ENCODE measurements at regions not wholly inside any gene's neighbourhood (a gene's known extent, or its start where the extent isn't known, plus 50 kb on each side); places are given as distances from the start of the nearest gene placed in this dataset.
A peak's percentile ranks its signal among the peaks of the same experiment; 100 is the strongest.
"Not testable (repeated sequence)": the region's sequence is repeated elsewhere in the genome, so short reads cannot be mapped to it uniquely, and the experiment has no call there.

DNA sequence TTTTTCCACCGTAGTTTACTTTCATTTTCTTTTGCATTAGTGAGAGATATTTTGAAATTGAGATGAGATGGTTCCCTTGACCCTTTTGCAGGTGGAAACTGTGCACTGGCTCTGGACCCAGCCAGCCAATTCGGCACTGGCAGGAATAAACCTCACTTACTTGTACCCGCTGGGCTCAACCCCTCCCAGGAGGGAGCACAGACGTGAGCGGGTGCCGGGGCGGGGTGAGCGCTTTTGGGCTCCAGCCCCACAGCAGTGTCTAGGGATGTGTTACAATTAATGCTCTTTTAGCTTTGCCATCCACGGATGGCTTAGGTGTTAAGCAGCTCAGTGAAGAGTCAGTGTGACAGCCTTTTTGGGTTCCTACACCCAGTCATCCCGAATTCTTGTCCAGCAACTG is 766.1 kb upstream of the CHD1 start:
- no peak for DNase-seq

DNA sequence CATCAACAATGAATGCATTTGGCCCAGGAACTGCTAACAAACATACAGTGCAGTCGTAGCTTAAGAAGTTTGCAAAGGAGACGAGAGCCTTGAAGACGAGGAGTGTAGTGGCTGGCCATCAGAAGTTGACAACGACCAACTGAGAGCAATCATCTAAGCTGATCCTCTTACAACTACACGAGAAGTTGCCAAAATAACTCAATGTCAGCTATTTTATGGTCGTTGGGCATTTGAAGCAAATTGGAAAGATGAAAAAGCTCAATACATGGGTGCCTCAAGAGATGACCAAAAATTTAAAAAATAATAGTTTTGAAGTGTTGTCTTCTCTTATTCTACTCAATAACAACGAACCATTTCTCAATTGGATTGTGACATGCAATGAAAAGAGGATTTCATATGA is 757.7 kb upstream of the CHD1 start:
- DNase-seq, result no peak

DNA sequence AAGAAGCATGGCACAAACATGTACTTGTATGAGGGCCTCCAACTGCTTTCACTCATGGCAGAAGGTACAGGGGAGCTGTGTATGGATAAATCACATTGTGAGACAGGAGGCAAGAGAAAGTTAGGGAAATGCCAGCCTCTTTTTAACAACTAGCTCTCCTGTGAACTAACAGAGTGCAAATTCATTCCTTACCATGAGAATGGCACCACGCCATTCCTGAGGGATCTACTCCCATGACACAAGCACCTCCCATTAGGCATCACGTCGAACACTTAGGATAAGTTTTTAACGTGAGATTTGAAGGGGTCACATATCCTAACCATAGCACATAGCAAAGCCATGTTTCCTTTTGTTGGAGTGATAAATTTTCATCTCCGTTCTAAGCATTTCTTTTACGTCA is 747.2 kb upstream of the CHD1 start:
- DNase-seq, result no peak

DNA sequence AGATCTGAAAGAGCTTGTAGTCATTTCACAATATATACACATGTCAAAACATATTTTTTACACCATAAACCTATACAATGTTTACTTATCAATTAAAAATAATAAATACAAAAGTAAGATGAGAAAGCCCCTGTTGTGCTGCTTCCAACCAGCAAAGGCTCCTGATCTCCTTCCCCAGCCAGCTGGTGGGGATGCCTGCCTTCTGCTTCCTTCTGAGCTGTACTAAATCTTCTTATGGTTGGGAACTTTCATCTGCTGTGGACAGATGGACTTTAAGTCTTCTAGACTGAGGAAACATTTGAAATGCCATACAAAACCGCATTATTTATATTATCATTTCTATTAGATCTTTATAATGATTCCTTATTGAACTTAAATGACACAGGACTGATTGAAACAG is 745.3 kb upstream of the CHD1 start:
- DNase-seq, result no peak

- DNase-seq, result no peak
Observed at GRCh38 chr5:99664972-99665371, 736.2 kb upstream of the CHD1 start.

DNA sequence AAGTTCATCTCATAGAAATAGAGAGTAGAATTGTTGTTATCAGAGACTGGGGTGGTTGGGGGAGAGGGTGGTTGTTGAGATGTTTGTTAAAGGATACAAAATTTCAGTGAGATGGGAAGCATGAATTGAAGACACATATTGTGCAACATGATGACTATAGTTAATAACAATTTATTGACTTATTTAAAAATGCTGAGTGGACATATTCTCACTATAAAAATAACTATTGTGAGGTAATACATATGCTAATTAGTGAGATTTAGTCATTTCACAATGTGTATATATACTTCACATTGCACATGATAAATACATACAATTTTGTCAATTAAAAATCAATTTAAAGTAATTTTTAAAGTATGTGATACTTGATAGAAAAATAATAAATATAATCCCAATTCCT is 722.5 kb upstream of the CHD1 start:
- DNase-seq, result no peak

DNA sequence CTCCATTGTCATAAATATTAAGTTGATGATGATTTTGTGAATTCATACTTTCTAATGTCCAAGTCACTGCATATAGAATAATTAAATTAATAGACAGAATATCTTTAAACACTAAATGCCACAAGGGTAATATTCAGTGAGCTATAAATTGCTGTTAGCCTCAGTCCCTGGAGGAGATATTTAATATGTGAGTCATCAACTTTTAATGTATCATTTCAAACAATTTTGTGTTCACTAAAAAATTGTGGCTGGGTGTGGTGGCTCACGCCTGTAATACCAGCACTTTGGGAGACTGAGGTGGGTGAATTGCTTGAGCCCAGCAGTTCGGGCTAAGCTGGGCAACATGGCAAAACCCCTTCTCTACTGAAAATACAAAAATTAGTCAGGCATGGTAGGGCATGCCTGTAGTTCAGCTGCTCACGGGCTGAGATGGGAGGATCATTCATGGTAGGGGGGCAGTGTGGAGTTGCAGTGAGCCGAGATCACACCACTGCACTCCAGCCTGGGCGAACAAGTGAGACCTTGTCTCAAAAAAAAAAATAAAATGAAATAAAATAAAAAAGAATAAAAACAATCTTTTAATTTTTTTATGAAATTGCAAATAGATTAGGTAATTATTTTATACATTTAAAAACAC is 717.3 kb upstream of the CHD1 start:
- no peak for DNase-seq

GRCh38 chr5:99644822-99645221 is 716.0 kb upstream of the CHD1 start:
- DNase-seq, result peak; percentile 9

- DNase-seq, result no peak
Observed at GRCh38 chr5:99640646-99641045, 711.8 kb upstream of the CHD1 start.

GRCh38 chr5:99639905-99640304 is 711.1 kb upstream of the CHD1 start:
- no peak for DNase-seq

DNA sequence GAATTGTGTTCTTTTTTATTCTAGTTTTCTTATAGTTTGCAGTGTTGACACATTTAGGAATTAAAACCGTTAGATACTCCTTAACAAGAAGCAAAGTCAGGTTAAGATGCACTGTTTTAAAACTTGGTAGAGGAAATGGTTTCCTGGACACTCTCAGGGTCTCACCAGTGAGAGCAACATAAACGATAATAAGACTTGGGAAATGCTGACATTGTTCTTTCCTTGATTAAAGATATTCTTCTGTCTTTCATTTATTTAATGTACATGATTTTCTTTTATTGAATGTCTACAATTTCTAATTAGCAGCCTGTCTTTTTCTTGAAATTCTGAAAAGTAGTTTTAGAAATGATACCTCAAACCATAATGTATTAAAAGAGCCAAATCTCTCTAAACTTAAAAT is 707.9 kb upstream of the CHD1 start:
- no peak for DNase-seq

GRCh38 chr5:99621772-99622681 is 693.2 kb upstream of the CHD1 start:
- no peak for DNase-seq

- DNase-seq, result no peak
Observed at GRCh38 chr5:99617335-99617734, 688.5 kb upstream of the CHD1 start.

- DNase-seq, result no peak
Observed at GRCh38 chr5:99614888-99615287, 686.1 kb upstream of the CHD1 start.

- DNase-seq, result no peak
Observed at GRCh38 chr5:99607124-99607523, 678.3 kb upstream of the CHD1 start.

DNA sequence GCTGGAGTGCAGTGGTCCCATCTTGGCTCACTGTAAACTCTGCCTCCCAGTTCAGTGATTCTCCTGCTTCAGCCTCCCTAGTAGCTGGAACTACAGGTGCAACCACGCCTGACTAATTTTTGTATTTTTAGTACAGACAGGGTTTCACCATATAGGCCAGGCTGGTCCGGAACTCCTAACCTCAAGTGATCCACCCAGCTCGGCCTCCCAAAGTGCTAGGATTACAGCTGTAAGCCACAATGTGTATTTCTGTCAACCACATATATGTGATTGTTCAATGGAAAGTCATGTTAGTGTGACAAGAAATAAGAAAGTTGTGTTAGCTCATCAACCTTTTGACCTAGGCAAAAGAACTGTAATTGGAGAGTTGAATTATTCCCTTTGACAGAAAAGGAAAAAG is 677.1 kb upstream of the CHD1 start:
- DNase-seq, result no peak

GRCh38 chr5:99600952-99601351 is 672.1 kb upstream of the CHD1 start:
- no peak for DNase-seq

DNA sequence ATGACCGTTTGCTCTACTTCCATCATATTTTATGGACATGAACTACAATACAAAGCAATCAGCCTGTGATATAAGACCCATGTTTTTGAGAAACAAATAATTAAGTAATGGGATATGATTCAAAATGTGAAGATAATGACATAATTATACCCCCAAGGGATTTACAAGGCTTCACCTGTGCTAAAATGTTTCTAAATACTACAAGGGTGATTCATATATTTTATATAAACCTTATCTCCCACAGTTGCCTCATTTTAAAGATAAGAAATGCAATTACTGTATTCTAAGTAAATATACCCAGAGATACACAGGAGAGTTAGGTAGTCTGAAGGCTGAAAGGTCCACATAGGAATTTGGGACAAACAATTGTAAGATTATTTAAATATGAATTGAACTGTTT is 662.0 kb upstream of the CHD1 start:
- no peak for DNase-seq

GRCh38 chr5:99589424-99589823 is 660.6 kb upstream of the CHD1 start:
- no peak for DNase-seq

GRCh38 chr5:99587983-99588382 is 659.2 kb upstream of the CHD1 start:
- DNase-seq, result no peak

GRCh38 chr5:99586878-99587277 is 658.1 kb upstream of the CHD1 start:
- no peak for DNase-seq

- not testable (repeated sequence) for DNase-seq
Observed at GRCh38 chr5:99581204-99581603, 652.4 kb upstream of the CHD1 start.

GRCh38 chr5:99562937-99563627 is 634.3 kb upstream of the CHD1 start:
- not testable (repeated sequence) for DNase-seq

DNA sequence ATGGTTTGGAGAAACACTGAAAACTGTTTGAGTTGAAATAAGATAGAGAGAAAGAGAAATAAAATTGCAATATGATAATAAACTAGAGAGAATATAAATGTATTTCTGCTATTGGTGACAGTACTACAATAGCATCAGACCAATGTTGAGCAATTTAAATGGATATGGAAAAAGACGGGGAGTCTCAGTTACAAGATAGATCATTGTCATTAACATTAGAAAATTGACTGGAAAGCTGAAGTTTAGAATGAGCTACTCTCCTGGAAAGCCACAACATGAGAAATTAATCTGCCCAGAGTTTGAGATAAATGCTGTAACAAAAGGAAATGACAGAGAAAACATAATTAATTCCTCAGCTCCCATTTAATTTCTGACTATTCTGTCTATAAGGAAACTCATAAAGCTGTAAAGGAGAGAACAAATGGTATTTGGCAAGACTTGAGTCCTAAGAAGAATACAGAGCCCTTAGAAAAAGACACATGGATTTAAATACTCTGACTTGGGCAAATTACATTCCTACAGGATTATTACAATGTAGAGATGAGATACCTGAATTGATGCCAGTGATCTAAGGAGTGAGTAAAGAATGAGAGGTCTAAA is 624.5 kb upstream of the CHD1 start:
- no peak for DNase-seq

All from SHP77 treated with DMSO at 0.1 percent for 48 hours (cell line).